Panc1 (cell line): ENCODE measurements at regions not wholly inside any gene's neighbourhood (a gene's known extent, or its start where the extent isn't known, plus 50 kb on each side); places are given as distances from the start of the nearest gene placed in this dataset.

Experiments used
- TCF7L2 ChIP-seq: IDR thresholded peaks from 2 replicates; pipeline ENCODE4 v1.6.1; 2011; ENCODE audit warnings: mild to moderate bottlenecking, low read depth, low read length, inconsistent platforms
- TF ChIP-seq, protein P1 (sequence below): fragments of 450-650 bp; IDR thresholded peaks from 2 replicates; pipeline ENCODE4 v1.5.1; 2017; ENCODE audit warnings: mild to moderate bottlenecking

- no peak for TF ChIP-seq TCF7L2
- TF ChIP-seq, protein P1, sequence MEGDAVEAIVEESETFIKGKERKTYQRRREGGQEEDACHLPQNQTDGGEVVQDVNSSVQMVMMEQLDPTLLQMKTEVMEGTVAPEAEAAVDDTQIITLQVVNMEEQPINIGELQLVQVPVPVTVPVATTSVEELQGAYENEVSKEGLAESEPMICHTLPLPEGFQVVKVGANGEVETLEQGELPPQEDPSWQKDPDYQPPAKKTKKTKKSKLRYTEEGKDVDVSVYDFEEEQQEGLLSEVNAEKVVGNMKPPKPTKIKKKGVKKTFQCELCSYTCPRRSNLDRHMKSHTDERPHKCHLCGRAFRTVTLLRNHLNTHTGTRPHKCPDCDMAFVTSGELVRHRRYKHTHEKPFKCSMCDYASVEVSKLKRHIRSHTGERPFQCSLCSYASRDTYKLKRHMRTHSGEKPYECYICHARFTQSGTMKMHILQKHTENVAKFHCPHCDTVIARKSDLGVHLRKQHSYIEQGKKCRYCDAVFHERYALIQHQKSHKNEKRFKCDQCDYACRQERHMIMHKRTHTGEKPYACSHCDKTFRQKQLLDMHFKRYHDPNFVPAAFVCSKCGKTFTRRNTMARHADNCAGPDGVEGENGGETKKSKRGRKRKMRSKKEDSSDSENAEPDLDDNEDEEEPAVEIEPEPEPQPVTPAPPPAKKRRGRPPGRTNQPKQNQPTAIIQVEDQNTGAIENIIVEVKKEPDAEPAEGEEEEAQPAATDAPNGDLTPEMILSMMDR = no peak
These were observed 230.1 kb downstream of the DLEU7 start for GRCh38 chr13:50613356-50613831.
